Fibroblast of pulmonary artery (primary cell): ENCODE measurements at regions not wholly inside any gene's neighbourhood (a gene's known extent, or its start where the extent isn't known, plus 50 kb on each side); places are given as distances from the start of the nearest gene placed in this dataset.

ENCODE experiments used
- DNase-seq: peaks from one replicate; pipeline ENCODE4 v3.0.0-alpha.2; 2010; ENCODE audit warnings: low read depth
- H3K4me3 ChIP-seq: replicated peaks from 2 replicates; pipeline ENCODE4 v1.5.1; 2011; ENCODE audit warnings: low read depth, mild to moderate bottlenecking, control low read depth, low read length, moderate library complexity
- CTCF ChIP-seq: IDR thresholded peaks from 2 replicates; pipeline ENCODE4 v1.5.1; 2011; ENCODE audit warnings: mild to moderate bottlenecking, control low read depth, low read length, inconsistent platforms; ENCODE audit errors: missing control alignments

- TF ChIP-seq CTCF: no peak
- H3K4me3 ChIP-seq: no peak overlapping the region
- DNase-seq: no peak
Observed at GRCh38 chr5:105033637-105034400, 1471.2 kb upstream of the NUDT12 start.

GRCh38 chr5:105032917-105033316 is 1470.3 kb upstream of the NUDT12 start:
- no peak for DNase-seq
- H3K4me3 ChIP-seq: no peak overlapping the region
- TF ChIP-seq CTCF: no peak

GRCh38 chr5:105030153-105030552 is 1467.6 kb upstream of the NUDT12 start:
- TF ChIP-seq CTCF: no peak
- no peak overlapping the region for H3K4me3 ChIP-seq
- DNase-seq: no peak

GRCh38 chr5:105015098-105015497 is 1452.5 kb upstream of the NUDT12 start:
- DNase-seq: no peak
- no peak for TF ChIP-seq CTCF
- H3K4me3 ChIP-seq: no peak overlapping the region

- H3K4me3 ChIP-seq: no peak overlapping the region
- TF ChIP-seq CTCF: no peak
- no peak for DNase-seq
Observed at GRCh38 chr5:104998572-104998971, 1436.0 kb upstream of the NUDT12 start.

GRCh38 chr5:104998169-104998568 is 1435.6 kb upstream of the NUDT12 start:
- no peak overlapping the region for H3K4me3 ChIP-seq
- DNase-seq: no peak
- no peak for TF ChIP-seq CTCF

- no peak for DNase-seq
- TF ChIP-seq CTCF: no peak
Observed at GRCh38 chr5:104987074-104987473, 1424.5 kb upstream of the NUDT12 start.

More at GRCh38 chr5:104987074-104987473, 1424.5 kb upstream of the NUDT12 start:
- no peak overlapping the region for H3K4me3 ChIP-seq
